ENCODE measurements at regions not wholly inside any gene's neighbourhood (a gene's known extent, or its start where the extent isn't known, plus 50 kb on each side); places are given as distances from the start of the nearest gene placed in this dataset.

DNA sequence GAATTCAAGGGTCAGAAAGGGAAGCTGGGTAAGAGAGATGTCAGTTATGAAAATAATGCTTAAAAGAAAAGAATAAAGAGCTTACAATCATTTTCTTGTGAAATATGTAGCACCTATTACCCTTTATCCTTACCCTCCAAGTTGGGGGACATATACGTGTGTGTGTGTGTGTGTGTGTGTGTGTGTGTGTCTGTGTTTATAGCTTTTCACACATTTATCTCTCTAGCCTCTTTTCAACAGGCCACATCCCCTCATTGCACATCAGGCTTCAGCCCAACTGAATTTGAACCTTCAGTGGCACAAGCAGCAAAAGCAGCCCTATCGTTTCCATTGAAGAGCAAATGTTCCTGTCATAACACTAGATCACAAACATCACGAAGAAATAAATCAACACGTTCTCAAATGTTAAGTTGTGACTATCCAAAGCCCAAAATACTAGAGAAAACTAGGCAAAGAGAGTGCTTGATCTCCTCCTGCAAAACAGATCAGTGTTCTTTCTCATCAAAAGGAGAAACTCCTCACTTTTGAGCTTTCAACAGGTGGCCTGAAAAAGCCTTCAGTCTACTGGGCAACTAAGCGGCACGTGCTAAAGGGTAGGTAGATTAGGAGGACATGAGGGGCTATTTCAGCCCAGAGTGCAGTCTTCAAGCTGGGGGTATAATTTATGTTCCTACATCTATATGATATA, 416.4 kb downstream of the EFNA5 start:
- Histone ChIP-seq H3K4me1 (ENCODE audit: control insufficient read depth in 4 of 4, insufficient read depth in 4 of 4, low read length in 3 of 4) (no peaks in the 10 kb centered on the region), H3K4me3 (ENCODE audit: low read depth in 1 of 3, low read length in 3 of 3) (no peak overlapping the region), H3K9ac (ENCODE audit: low read depth in 1 of 2, low read length in 2 of 2) (no peak overlapping the region), H3K9me3 (ENCODE audit: control insufficient read depth in 4 of 4, low read length in 3 of 4) (no peaks in the 10 kb centered on the region), H3K27me3 (ENCODE audit: control insufficient read depth in 4 of 4, insufficient read depth in 4 of 4, low read length in 3 of 4) (no peaks in the 10 kb centered on the region), H3K27ac (ENCODE audit: low read depth in 1 of 2, low read length in 2 of 2) (no peak overlapping the region), H3K36me3 (ENCODE audit: control insufficient read depth in 4 of 4, insufficient read depth in 3 of 4, low read depth in 1 of 4, low read length in 3 of 4) (no peaks in the 10 kb centered on the region)
- WGBS: 68% methylated on average over 6 of the region's 6 CpGs
- no peak for DNase-seq (ENCODE audit: low spot score)
- TF ChIP-seq TAF1 (conservative IDR thresholded peaks at IDR 0.05) (no peak), SP1 (IDR thresholded peaks at IDR 0.05) (no peak), FOXA1 (IDR thresholded peaks at IDR 0.05) (no peak), EGR1 (IDR thresholded peaks at IDR 0.05; ENCODE audit: low read depth in 2 of 2) (no peak), HNF4G (IDR thresholded peaks at IDR 0.05) (no peak), GABPA (IDR thresholded peaks at IDR 0.05 in 1 of 2, conservative IDR thresholded peaks at IDR 0.05 in 1 of 2) (no peak), RAD21 (IDR thresholded peaks at IDR 0.05) (no peak)
- TF ChIP-seq, protein P1, sequence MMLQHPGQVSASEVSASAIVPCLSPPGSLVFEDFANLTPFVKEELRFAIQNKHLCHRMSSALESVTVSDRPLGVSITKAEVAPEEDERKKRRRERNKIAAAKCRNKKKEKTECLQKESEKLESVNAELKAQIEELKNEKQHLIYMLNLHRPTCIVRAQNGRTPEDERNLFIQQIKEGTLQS (IDR thresholded peaks at IDR 0.05): no peak
- TF ChIP-seq, protein P2, sequence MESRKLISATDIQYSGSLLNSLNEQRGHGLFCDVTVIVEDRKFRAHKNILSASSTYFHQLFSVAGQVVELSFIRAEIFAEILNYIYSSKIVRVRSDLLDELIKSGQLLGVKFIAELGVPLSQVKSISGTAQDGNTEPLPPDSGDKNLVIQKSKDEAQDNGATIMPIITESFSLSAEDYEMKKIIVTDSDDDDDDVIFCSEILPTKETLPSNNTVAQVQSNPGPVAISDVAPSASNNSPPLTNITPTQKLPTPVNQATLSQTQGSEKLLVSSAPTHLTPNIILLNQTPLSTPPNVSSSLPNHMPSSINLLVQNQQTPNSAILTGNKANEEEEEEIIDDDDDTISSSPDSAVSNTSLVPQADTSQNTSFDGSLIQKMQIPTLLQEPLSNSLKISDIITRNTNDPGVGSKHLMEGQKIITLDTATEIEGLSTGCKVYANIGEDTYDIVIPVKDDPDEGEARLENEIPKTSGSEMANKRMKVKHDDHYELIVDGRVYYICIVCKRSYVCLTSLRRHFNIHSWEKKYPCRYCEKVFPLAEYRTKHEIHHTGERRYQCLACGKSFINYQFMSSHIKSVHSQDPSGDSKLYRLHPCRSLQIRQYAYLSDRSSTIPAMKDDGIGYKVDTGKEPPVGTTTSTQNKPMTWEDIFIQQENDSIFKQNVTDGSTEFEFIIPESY (IDR thresholded peaks at IDR 0.05): no peak
- TF ChIP-seq, protein P3, sequence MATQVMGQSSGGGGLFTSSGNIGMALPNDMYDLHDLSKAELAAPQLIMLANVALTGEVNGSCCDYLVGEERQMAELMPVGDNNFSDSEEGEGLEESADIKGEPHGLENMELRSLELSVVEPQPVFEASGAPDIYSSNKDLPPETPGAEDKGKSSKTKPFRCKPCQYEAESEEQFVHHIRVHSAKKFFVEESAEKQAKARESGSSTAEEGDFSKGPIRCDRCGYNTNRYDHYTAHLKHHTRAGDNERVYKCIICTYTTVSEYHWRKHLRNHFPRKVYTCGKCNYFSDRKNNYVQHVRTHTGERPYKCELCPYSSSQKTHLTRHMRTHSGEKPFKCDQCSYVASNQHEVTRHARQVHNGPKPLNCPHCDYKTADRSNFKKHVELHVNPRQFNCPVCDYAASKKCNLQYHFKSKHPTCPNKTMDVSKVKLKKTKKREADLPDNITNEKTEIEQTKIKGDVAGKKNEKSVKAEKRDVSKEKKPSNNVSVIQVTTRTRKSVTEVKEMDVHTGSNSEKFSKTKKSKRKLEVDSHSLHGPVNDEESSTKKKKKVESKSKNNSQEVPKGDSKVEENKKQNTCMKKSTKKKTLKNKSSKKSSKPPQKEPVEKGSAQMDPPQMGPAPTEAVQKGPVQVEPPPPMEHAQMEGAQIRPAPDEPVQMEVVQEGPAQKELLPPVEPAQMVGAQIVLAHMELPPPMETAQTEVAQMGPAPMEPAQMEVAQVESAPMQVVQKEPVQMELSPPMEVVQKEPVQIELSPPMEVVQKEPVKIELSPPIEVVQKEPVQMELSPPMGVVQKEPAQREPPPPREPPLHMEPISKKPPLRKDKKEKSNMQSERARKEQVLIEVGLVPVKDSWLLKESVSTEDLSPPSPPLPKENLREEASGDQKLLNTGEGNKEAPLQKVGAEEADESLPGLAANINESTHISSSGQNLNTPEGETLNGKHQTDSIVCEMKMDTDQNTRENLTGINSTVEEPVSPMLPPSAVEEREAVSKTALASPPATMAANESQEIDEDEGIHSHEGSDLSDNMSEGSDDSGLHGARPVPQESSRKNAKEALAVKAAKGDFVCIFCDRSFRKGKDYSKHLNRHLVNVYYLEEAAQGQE (IDR thresholded peaks at IDR 0.05): no peak
- TF ChIP-seq, protein P4, sequence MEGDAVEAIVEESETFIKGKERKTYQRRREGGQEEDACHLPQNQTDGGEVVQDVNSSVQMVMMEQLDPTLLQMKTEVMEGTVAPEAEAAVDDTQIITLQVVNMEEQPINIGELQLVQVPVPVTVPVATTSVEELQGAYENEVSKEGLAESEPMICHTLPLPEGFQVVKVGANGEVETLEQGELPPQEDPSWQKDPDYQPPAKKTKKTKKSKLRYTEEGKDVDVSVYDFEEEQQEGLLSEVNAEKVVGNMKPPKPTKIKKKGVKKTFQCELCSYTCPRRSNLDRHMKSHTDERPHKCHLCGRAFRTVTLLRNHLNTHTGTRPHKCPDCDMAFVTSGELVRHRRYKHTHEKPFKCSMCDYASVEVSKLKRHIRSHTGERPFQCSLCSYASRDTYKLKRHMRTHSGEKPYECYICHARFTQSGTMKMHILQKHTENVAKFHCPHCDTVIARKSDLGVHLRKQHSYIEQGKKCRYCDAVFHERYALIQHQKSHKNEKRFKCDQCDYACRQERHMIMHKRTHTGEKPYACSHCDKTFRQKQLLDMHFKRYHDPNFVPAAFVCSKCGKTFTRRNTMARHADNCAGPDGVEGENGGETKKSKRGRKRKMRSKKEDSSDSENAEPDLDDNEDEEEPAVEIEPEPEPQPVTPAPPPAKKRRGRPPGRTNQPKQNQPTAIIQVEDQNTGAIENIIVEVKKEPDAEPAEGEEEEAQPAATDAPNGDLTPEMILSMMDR (IDR thresholded peaks at IDR 0.05; ENCODE audit: low read depth, low read length, missing input control): no peak

DNA sequence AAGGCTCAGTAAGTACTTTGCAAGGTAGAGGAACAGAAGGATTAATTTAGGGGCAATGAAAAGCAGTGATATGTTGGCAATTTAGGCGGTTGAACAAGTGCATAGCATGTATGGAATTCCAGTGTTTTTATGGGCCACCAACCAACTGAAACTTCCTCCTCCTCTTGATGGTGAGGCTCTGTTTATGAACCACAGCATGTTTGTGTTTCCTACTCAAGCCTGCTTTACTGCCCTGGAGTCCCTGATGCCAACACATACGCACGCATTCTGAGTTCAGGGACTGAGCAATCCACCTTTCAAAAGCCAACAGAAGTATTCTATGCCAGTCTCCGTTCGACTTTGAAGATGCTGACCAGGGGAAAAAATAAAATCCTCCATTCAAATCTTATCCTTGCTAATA, 417.5 kb downstream of the EFNA5 start:
- Histone ChIP-seq H3K27me3 (ENCODE audit: control insufficient read depth in 4 of 4, insufficient read depth in 4 of 4, low read length in 3 of 4) (no peaks in the 10 kb centered on the region), H3K9ac (ENCODE audit: low read depth in 1 of 2, low read length in 2 of 2) (no peak overlapping the region), H3K4me1 (ENCODE audit: control insufficient read depth in 4 of 4, insufficient read depth in 4 of 4, low read length in 3 of 4) (no peaks in the 10 kb centered on the region), H3K4me3 (ENCODE audit: low read depth in 1 of 3, low read length in 3 of 3) (no peak overlapping the region), H3K9me3 (ENCODE audit: control insufficient read depth in 4 of 4, low read length in 3 of 4) (no peaks in the 10 kb centered on the region), H3K36me3 (ENCODE audit: control insufficient read depth in 4 of 4, insufficient read depth in 3 of 4, low read depth in 1 of 4, low read length in 3 of 4) (no peaks in the 10 kb centered on the region), H3K27ac (ENCODE audit: low read depth in 1 of 2, low read length in 2 of 2) (no peak overlapping the region)
- 78% methylated on average over 5 of the region's 5 CpGs for WGBS
- DNase-seq (ENCODE audit: low spot score): no peak
- TF ChIP-seq, protein P2 (IDR thresholded peaks at IDR 0.05): no peak
- TF ChIP-seq TAF1 (conservative IDR thresholded peaks at IDR 0.05) (no peak), HNF4G (IDR thresholded peaks at IDR 0.05) (no peak), RXRA (IDR thresholded peaks at IDR 0.05) (no peak), YY1 (IDR thresholded peaks at IDR 0.05) (no peak), FOXA2 (IDR thresholded peaks at IDR 0.05) (no peak), JUND (IDR thresholded peaks at IDR 0.05) (no peak), SP1 (IDR thresholded peaks at IDR 0.05) (no peak), HNF4A (conservative IDR thresholded peaks at IDR 0.05) (no peak), FOXA1 (IDR thresholded peaks at IDR 0.05) (no peak), EGR1 (IDR thresholded peaks at IDR 0.05; ENCODE audit: low read depth in 2 of 2) (no peak)
- TF ChIP-seq, protein P3 (IDR thresholded peaks at IDR 0.05): no peak
- TF ChIP-seq, protein P1 (IDR thresholded peaks at IDR 0.05): no peak
- TF ChIP-seq, protein P5, sequence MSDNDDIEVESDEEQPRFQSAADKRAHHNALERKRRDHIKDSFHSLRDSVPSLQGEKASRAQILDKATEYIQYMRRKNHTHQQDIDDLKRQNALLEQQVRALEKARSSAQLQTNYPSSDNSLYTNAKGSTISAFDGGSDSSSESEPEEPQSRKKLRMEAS (IDR thresholded peaks at IDR 0.05): no peak

All from liver (tissue), 8 donors.